HG03442 (cell line): ENCODE measurements at regions not wholly inside any gene's neighbourhood (a gene's known extent, or its start where the extent isn't known, plus 50 kb on each side); places are given as distances from the start of the nearest gene placed in this dataset.
A peak's percentile ranks its signal among the peaks of the same experiment; 100 is the strongest.

Experiments
- ATAC-seq: cut with Tn5 transposase; IDR thresholded peaks from one replicate; pipeline ENCODE4 v1.9.1; 2021; ENCODE audit warnings: mild to moderate bottlenecking, moderate library complexity; ENCODE audit not compliant: unreplicated experiment

- ATAC-seq: no peak
These were observed 82.7 kb downstream of the THAP12 start for GRCh38 chr11:76298255-76298654.

- no peak for ATAC-seq
These were observed 84.0 kb downstream of the THAP12 start for GRCh38 chr11:76296731-76297542.

GRCh38 chr11:76293189-76293631 lies 86.9 kb upstream of the WNT11 start:
- ATAC-seq: peak; percentile 70

GRCh38 chr11:76292583-76293188 lies 86.4 kb upstream of the WNT11 start:
- ATAC-seq: no peak

GRCh38 chr11:76291576-76292526 lies 85.5 kb upstream of the WNT11 start:
- ATAC-seq: no peak

- no peak for ATAC-seq
These were observed 82.1 kb upstream of the WNT11 start for GRCh38 chr11:76288166-76288980.

- ATAC-seq: no peak
These were observed 80.9 kb upstream of the WNT11 start for GRCh38 chr11:76287227-76287626.

GRCh38 chr11:76285397-76286104 lies 79.2 kb upstream of the WNT11 start:
- ATAC-seq: no peak

- ATAC-seq: no peak
These were observed 77.9 kb upstream of the WNT11 start for GRCh38 chr11:76284161-76284560.

GRCh38 chr11:76282811-76283595 lies 76.7 kb upstream of the WNT11 start:
- no peak for ATAC-seq

GRCh38 chr11:76282172-76282571 lies 75.9 kb upstream of the WNT11 start:
- no peak for ATAC-seq

- no peak for ATAC-seq
These were observed 75.2 kb upstream of the WNT11 start for GRCh38 chr11:76281558-76281906.

- ATAC-seq: no peak
These were observed 74.7 kb upstream of the WNT11 start for GRCh38 chr11:76280882-76281557.

GRCh38 chr11:76280151-76280881 lies 74.0 kb upstream of the WNT11 start:
- ATAC-seq: no peak

GRCh38 chr11:76279646-76280045 lies 73.3 kb upstream of the WNT11 start:
- no peak for ATAC-seq

GRCh38 chr11:76279038-76279437 lies 72.7 kb upstream of the WNT11 start:
- no peak for ATAC-seq

- ATAC-seq: no peak
These were observed 72.2 kb upstream of the WNT11 start for GRCh38 chr11:76278526-76278925.
